SK-N-MC (cell line): ENCODE measurements at regions not wholly inside any gene's neighbourhood (a gene's known extent, or its start where the extent isn't known, plus 50 kb on each side); places are given as distances from the start of the nearest gene placed in this dataset.

Source experiments
- DNase-seq: peaks from one replicate; pipeline ENCODE4 v3.0.0-alpha.2; 2011; ENCODE audit warnings: low read depth, low spot score
- H3K27ac ChIP-seq: fragments of 200-600 bp; sonication (generic); 2 replicates; pipeline ENCODE4 v1.5.1; 2016; ENCODE audit warnings: mixed run types
- H3K36me3 ChIP-seq: fragments of 200-600 bp; sonication (generic); 2 replicates; pipeline ENCODE4 v1.6.1; 2017; ENCODE audit warnings: antibody characterized with exemption, low read length, mixed read lengths; ENCODE audit not compliant: insufficient read depth
- H3K4me3 ChIP-seq: fragments of 200-600 bp; sonication (generic); 2 replicates; pipeline ENCODE4 v1.5.1; 2016
- H3K9ac ChIP-seq: fragments of 200-600 bp; sonication (generic); 2 replicates; pipeline ENCODE4 v1.8.0; 2017; ENCODE audit warnings: mixed run types, mixed read lengths; ENCODE audit not compliant: insufficient read length
- H3K9me3 ChIP-seq: fragments of 200-600 bp; sonication (generic); 2 replicates; pipeline ENCODE4 v1.6.1; 2017; ENCODE audit warnings: low read depth, mild to moderate bottlenecking, antibody characterized with exemption, low read length, moderate library complexity, mixed read lengths
- EZH2 ChIP-seq: fragments of 200-600 bp; sonication (generic); IDR thresholded peaks from one replicate; pipeline ENCODE4 v1.6.1; 2017; ENCODE audit warnings: antibody characterized with exemption
- FOXP2 ChIP-seq: optimal IDR thresholded peaks from 2 replicates; pipeline ENCODE3; 2011; ENCODE audit warnings: mild to moderate bottlenecking, moderate library complexity; ENCODE audit not compliant: insufficient read depth; ENCODE audit errors: extremely low read length, control extremely low read depth
- POLR2AphosphoS5 ChIP-seq: IDR thresholded peaks from 2 replicates; pipeline ENCODE4 v1.6.1; 2012; ENCODE audit warnings: mild to moderate bottlenecking, low read depth, low read length, borderline replicate concordance

GRCh38 chr16:86395477-86395876 is 114.8 kb upstream of the FOXF1 start:
- Histone ChIP-seq H3K9ac (no peak overlapping the region), H3K36me3 (no peaks in the 10 kb centered on the region), H3K27ac (no peak overlapping the region), H3K4me3 (no peak overlapping the region), H3K9me3 (no peaks in the 10 kb centered on the region)
- DNase-seq, result no peak
- TF ChIP-seq FOXP2 (no peak), EZH2 (no peak), POLR2AphosphoS5 (no peak)

- Histone ChIP-seq H3K36me3 (no peaks in the 10 kb centered on the region), H3K9me3 (no peaks in the 10 kb centered on the region), H3K9ac (no peak overlapping the region), H3K27ac (no peak overlapping the region), H3K4me3 (no peak overlapping the region)
- DNase-seq, result no peak
- TF ChIP-seq EZH2, result no peak
- no peak for TF ChIP-seq FOXP2
- no peak for TF ChIP-seq POLR2AphosphoS5
Observed at GRCh38 chr16:86396422-86396821, 113.9 kb upstream of the FOXF1 start.

GRCh38 chr16:86396901-86397311 is 113.4 kb upstream of the FOXF1 start:
- Histone ChIP-seq H3K36me3 (no peaks in the 10 kb centered on the region), H3K9me3 (no peaks in the 10 kb centered on the region), H3K4me3 (no peak overlapping the region), H3K9ac (no peak overlapping the region), H3K27ac (no peak overlapping the region)
- TF ChIP-seq FOXP2 (no peak), POLR2AphosphoS5 (no peak), EZH2 (no peak)
- no peak for DNase-seq

GRCh38 chr16:86398201-86398600 is 112.1 kb upstream of the FOXF1 start:
- Histone ChIP-seq H3K4me3 (no peak overlapping the region), H3K9me3 (no peaks in the 10 kb centered on the region), H3K27ac (no peak overlapping the region), H3K9ac (no peak overlapping the region), H3K36me3 (no peaks in the 10 kb centered on the region)
- TF ChIP-seq EZH2, result no peak
- TF ChIP-seq FOXP2, result no peak
- no peak for TF ChIP-seq POLR2AphosphoS5
- DNase-seq, result no peak

GRCh38 chr16:86398622-86399021 is 111.7 kb upstream of the FOXF1 start:
- H3K9ac ChIP-seq, result no peak overlapping the region
- H3K36me3 ChIP-seq, result no peaks in the 10 kb centered on the region
- no peak for TF ChIP-seq POLR2AphosphoS5
- no peak for TF ChIP-seq EZH2
- TF ChIP-seq FOXP2, result no peak
- no peak overlapping the region for H3K4me3 ChIP-seq
- DNase-seq, result no peak
- no peak overlapping the region for H3K27ac ChIP-seq
- no peaks in the 10 kb centered on the region for H3K9me3 ChIP-seq

- H3K4me3 ChIP-seq, result no peak overlapping the region
- DNase-seq, result no peak
- H3K27ac ChIP-seq, result no peak overlapping the region
- TF ChIP-seq POLR2AphosphoS5, result no peak
- TF ChIP-seq FOXP2, result no peak
- no peak for TF ChIP-seq EZH2
- H3K9me3 ChIP-seq, result no peaks in the 10 kb centered on the region
- no peak overlapping the region for H3K9ac ChIP-seq
- no peaks in the 10 kb centered on the region for H3K36me3 ChIP-seq
Observed at GRCh38 chr16:86401126-86401525, 109.2 kb upstream of the FOXF1 start.

GRCh38 chr16:86403085-86403484 is 107.2 kb upstream of the FOXF1 start:
- Histone ChIP-seq H3K27ac (no peak overlapping the region), H3K36me3 (no peaks in the 10 kb centered on the region), H3K9ac (no peak overlapping the region), H3K9me3 (no peaks in the 10 kb centered on the region), H3K4me3 (no peak overlapping the region)
- no peak for TF ChIP-seq POLR2AphosphoS5
- TF ChIP-seq EZH2, result no peak
- no peak for TF ChIP-seq FOXP2
- DNase-seq, result no peak

GRCh38 chr16:86403541-86404163 is 106.7 kb upstream of the FOXF1 start:
- Histone ChIP-seq H3K36me3 (no peaks in the 10 kb centered on the region), H3K27ac (no peak overlapping the region), H3K9me3 (no peaks in the 10 kb centered on the region), H3K9ac (no peak overlapping the region), H3K4me3 (no peak overlapping the region)
- TF ChIP-seq FOXP2 (no peak), EZH2 (no peak), POLR2AphosphoS5 (no peak)
- no peak for DNase-seq

- no peaks in the 10 kb centered on the region for H3K9me3 ChIP-seq
- H3K36me3 ChIP-seq, result no peaks in the 10 kb centered on the region
- H3K9ac ChIP-seq, result no peak overlapping the region
- no peak overlapping the region for H3K4me3 ChIP-seq
- no peak for TF ChIP-seq EZH2
- TF ChIP-seq FOXP2, result no peak
- no peak for TF ChIP-seq POLR2AphosphoS5
- H3K27ac ChIP-seq, result no peak overlapping the region
- no peak for DNase-seq
Observed at GRCh38 chr16:86404678-86405077, 105.6 kb upstream of the FOXF1 start.
